ENCODE measurements at regions not wholly inside any gene's neighbourhood (a gene's known extent, or its start where the extent isn't known, plus 50 kb on each side); places are given as distances from the start of the nearest gene placed in this dataset.

DNA sequence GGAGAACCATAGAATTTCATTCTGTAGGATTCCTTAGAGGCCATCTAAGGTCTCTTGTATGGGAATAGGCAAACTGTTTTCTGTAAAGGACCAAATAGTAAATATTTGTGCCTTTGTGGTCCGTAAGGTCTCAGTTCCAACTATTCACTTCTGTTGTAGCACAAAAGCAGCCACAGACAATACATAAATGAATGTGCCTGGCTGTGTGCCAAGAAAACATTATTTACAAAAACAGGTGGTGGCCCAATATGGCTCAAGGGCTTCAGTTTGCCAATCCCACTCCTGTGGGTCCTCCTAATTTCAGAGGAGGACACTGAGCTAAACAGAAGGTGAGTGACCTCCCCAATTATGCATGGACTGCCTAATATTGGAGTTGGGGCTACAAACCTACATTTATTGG lies 67.6 kb upstream of the EDEM3 start:
- H3K9ac ChIP-seq (ENCODE audit: low read length): no peak overlapping the region
- H3F3A ChIP-seq (ENCODE audit: insufficient read depth, low read length): no peaks in the 10 kb centered on the region
- H4K20me1 ChIP-seq (ENCODE audit: insufficient read depth, low read length): no peaks in the 10 kb centered on the region
- H3K9me3 ChIP-seq (ENCODE audit: low read length): no peaks in the 10 kb centered on the region
- TF ChIP-seq EZH2 (IDR thresholded peaks at IDR 0.05; ENCODE audit: borderline replicate concordance, low read length): no peak
- no peak for TF ChIP-seq CTCF (IDR thresholded peaks at IDR 0.05; ENCODE audit: low read length)
- no peak overlapping the region for H3K27ac ChIP-seq (ENCODE audit: low read depth, low read length, poor library complexity, severe bottlenecking)
- H3K4me2 ChIP-seq (ENCODE audit: low read length): no peak overlapping the region
- no peaks in the 10 kb centered on the region for H3K36me3 ChIP-seq (ENCODE audit: insufficient read depth, low read length)
- H3K27me3 ChIP-seq (ENCODE audit: insufficient read depth, low read length): no peaks in the 10 kb centered on the region
- H3K4me3 ChIP-seq (ENCODE audit: low read depth, low read length, poor library complexity, severe bottlenecking): no peak overlapping the region
- no peaks in the 10 kb centered on the region for H3K9me2 ChIP-seq (ENCODE audit: low read depth, low read length)
- no peaks in the 10 kb centered on the region for H3K79me2 ChIP-seq (ENCODE audit: insufficient read depth, low read length)
- no peaks in the 10 kb centered on the region for H3K4me1 ChIP-seq (ENCODE audit: insufficient read depth, low read length, severe bottlenecking)
- H2AFZ ChIP-seq (ENCODE audit: low read length): no peak overlapping the region

- H4K20me1 ChIP-seq (ENCODE audit: insufficient read depth, low read length): no peaks in the 10 kb centered on the region
- no peaks in the 10 kb centered on the region for H3F3A ChIP-seq (ENCODE audit: insufficient read depth, low read length)
- H3K4me2 ChIP-seq (ENCODE audit: low read length): no peak overlapping the region
- H3K9me3 ChIP-seq (ENCODE audit: low read length): no peaks in the 10 kb centered on the region
- H3K9ac ChIP-seq (ENCODE audit: low read length): no peak overlapping the region
- no peaks in the 10 kb centered on the region for H3K79me2 ChIP-seq (ENCODE audit: insufficient read depth, low read length)
- no peaks in the 10 kb centered on the region for H3K4me1 ChIP-seq (ENCODE audit: insufficient read depth, low read length, severe bottlenecking)
- H3K9me2 ChIP-seq (ENCODE audit: low read depth, low read length): no peaks in the 10 kb centered on the region
- no peaks in the 10 kb centered on the region for H3K27me3 ChIP-seq (ENCODE audit: insufficient read depth, low read length)
- H3K36me3 ChIP-seq (ENCODE audit: insufficient read depth, low read length): no peaks in the 10 kb centered on the region
- no peak overlapping the region for H3K4me3 ChIP-seq (ENCODE audit: low read depth, low read length, poor library complexity, severe bottlenecking)
- TF ChIP-seq EZH2 (IDR thresholded peaks at IDR 0.05; ENCODE audit: borderline replicate concordance, low read length): no peak
- no peak for TF ChIP-seq CTCF (IDR thresholded peaks at IDR 0.05; ENCODE audit: low read length)
- no peak overlapping the region for H3K27ac ChIP-seq (ENCODE audit: low read depth, low read length, poor library complexity, severe bottlenecking)
- H2AFZ ChIP-seq (ENCODE audit: low read length): no peak overlapping the region
Measured at GRCh38 chr1:184821658-184822057, 67.0 kb upstream of the EDEM3 start.

DNA sequence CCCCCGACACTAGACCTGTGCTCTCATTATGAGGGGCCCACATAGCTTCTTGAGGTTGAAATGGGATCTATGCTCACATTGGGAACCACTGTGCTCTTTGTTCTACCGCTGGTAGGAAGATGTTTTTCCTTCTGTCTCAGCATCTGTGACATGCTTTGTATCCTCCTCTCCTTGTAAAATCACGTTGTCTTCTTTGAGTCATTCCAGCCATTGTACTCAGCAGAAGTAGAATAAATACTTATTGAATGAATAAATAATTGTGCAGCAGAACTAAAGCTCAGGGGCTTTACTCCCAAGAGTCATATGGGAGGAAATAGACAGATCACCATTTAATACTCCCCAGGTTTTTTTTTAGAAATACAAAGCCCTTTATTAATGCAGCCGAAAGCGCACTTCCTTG lies 66.3 kb upstream of the EDEM3 start:
- no peaks in the 10 kb centered on the region for H4K20me1 ChIP-seq (ENCODE audit: insufficient read depth, low read length)
- H3K79me2 ChIP-seq (ENCODE audit: insufficient read depth, low read length): no peaks in the 10 kb centered on the region
- H2AFZ ChIP-seq (ENCODE audit: low read length): no peak overlapping the region
- no peaks in the 10 kb centered on the region for H3K4me1 ChIP-seq (ENCODE audit: insufficient read depth, low read length, severe bottlenecking)
- H3K4me3 ChIP-seq (ENCODE audit: low read depth, low read length, poor library complexity, severe bottlenecking): no peak overlapping the region
- no peaks in the 10 kb centered on the region for H3K27me3 ChIP-seq (ENCODE audit: insufficient read depth, low read length)
- no peaks in the 10 kb centered on the region for H3F3A ChIP-seq (ENCODE audit: insufficient read depth, low read length)
- no peaks in the 10 kb centered on the region for H3K9me2 ChIP-seq (ENCODE audit: low read depth, low read length)
- H3K9me3 ChIP-seq (ENCODE audit: low read length): no peaks in the 10 kb centered on the region
- H3K27ac ChIP-seq (ENCODE audit: low read depth, low read length, poor library complexity, severe bottlenecking): no peak overlapping the region
- H3K4me2 ChIP-seq (ENCODE audit: low read length): no peak overlapping the region
- no peaks in the 10 kb centered on the region for H3K36me3 ChIP-seq (ENCODE audit: insufficient read depth, low read length)
- H3K9ac ChIP-seq (ENCODE audit: low read length): no peak overlapping the region
- no peak for TF ChIP-seq EZH2 (IDR thresholded peaks at IDR 0.05; ENCODE audit: borderline replicate concordance, low read length)
- TF ChIP-seq CTCF (IDR thresholded peaks at IDR 0.05; ENCODE audit: low read length): no peak

Measured in OCI-LY1 (cell line).